SK-N-SH (cell line): ENCODE measurements at regions not wholly inside any gene's neighbourhood (a gene's known extent, or its start where the extent isn't known, plus 50 kb on each side); places are given as distances from the start of the nearest gene placed in this dataset.

ENCODE experiments used
- POLR2AphosphoS5 ChIP-seq: IDR thresholded peaks from 2 replicates; pipeline ENCODE4 v1.6.1; 2012; ENCODE audit warnings: low read depth, low read length
- TAF1 ChIP-seq: IDR thresholded peaks from 2 replicates; pipeline ENCODE4 v1.6.1; 2012; ENCODE audit warnings: low read depth, mild to moderate bottlenecking, low read length, moderate library complexity, borderline replicate concordance
- TF ChIP-seq, protein P1 (sequence below): fragments of 150-350 bp; IDR thresholded peaks from 2 replicates; pipeline ENCODE4 v1.6.1; 2017; ENCODE audit warnings: antibody characterized with exemption, low read length, low read depth, borderline replicate concordance
- TF ChIP-seq, protein P2 (sequence below): IDR thresholded peaks from 2 replicates; pipeline ENCODE4 v1.4.0; 2012; ENCODE audit warnings: low read depth
- TF ChIP-seq, protein P3 (sequence below): IDR thresholded peaks from 2 replicates; pipeline ENCODE4 v1.6.1; 2012; ENCODE audit warnings: mild to moderate bottlenecking, low read depth, low read length, moderate library complexity

DNA sequence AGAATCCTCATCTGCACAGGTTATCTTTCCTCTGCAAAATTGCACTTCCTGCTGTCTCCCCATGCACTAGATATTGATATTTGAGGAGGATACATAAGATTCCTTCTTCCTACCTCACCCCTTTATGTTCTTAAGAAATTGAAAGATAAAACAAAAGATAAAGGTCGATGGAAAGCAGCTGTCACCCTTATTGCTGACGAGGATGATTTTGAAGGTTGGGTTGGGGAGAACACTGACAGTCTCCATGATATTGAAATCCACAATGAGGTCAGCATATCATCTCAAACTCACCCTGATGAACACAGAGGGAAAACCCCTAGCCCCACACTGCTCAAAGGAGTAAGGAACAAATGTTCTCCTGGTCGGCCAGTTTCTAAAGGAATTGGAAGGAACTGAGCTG lies 110.6 kb upstream of the FUT9 start:
- TF ChIP-seq, protein P1, sequence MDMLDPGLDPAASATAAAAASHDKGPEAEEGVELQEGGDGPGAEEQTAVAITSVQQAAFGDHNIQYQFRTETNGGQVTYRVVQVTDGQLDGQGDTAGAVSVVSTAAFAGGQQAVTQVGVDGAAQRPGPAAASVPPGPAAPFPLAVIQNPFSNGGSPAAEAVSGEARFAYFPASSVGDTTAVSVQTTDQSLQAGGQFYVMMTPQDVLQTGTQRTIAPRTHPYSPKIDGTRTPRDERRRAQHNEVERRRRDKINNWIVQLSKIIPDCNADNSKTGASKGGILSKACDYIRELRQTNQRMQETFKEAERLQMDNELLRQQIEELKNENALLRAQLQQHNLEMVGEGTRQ = no peak
- no peak for TF ChIP-seq POLR2AphosphoS5
- TF ChIP-seq TAF1 = no peak
- TF ChIP-seq, protein P2, sequence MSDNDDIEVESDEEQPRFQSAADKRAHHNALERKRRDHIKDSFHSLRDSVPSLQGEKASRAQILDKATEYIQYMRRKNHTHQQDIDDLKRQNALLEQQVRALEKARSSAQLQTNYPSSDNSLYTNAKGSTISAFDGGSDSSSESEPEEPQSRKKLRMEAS = no peak
- TF ChIP-seq, protein P3, sequence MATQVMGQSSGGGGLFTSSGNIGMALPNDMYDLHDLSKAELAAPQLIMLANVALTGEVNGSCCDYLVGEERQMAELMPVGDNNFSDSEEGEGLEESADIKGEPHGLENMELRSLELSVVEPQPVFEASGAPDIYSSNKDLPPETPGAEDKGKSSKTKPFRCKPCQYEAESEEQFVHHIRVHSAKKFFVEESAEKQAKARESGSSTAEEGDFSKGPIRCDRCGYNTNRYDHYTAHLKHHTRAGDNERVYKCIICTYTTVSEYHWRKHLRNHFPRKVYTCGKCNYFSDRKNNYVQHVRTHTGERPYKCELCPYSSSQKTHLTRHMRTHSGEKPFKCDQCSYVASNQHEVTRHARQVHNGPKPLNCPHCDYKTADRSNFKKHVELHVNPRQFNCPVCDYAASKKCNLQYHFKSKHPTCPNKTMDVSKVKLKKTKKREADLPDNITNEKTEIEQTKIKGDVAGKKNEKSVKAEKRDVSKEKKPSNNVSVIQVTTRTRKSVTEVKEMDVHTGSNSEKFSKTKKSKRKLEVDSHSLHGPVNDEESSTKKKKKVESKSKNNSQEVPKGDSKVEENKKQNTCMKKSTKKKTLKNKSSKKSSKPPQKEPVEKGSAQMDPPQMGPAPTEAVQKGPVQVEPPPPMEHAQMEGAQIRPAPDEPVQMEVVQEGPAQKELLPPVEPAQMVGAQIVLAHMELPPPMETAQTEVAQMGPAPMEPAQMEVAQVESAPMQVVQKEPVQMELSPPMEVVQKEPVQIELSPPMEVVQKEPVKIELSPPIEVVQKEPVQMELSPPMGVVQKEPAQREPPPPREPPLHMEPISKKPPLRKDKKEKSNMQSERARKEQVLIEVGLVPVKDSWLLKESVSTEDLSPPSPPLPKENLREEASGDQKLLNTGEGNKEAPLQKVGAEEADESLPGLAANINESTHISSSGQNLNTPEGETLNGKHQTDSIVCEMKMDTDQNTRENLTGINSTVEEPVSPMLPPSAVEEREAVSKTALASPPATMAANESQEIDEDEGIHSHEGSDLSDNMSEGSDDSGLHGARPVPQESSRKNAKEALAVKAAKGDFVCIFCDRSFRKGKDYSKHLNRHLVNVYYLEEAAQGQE = no peak
